Left ventricle myocardium inferior (tissue), 1 donor: ENCODE measurements at regions not wholly inside any gene's neighbourhood (a gene's known extent, or its start where the extent isn't known, plus 50 kb on each side); places are given as distances from the start of the nearest gene placed in this dataset.

ENCODE experiments used
- DNase-seq: peaks from one replicate; pipeline ENCODE4 v3.0.0-alpha.2; 2020
- H3K27ac ChIP-seq: fragments of 200-600 bp; replicated peaks from 2 replicates; pipeline ENCODE4 v1.8.0; 2021
- H3K27me3 ChIP-seq: fragments of 200-600 bp; 2 replicates; pipeline ENCODE4 v1.8.0; 2021; ENCODE audit warnings: low read depth
- H3K36me3 ChIP-seq: fragments of 200-600 bp; 2 replicates; pipeline ENCODE4 v1.8.0; 2021
- H3K4me1 ChIP-seq: fragments of 200-600 bp; 2 replicates; pipeline ENCODE4 v1.8.0; 2021
- H3K4me3 ChIP-seq: fragments of 200-600 bp; 2 replicates; pipeline ENCODE4 v1.8.0; 2021; ENCODE audit warnings: mild to moderate bottlenecking, moderate library complexity
- H3K9me3 ChIP-seq: fragments of 200-600 bp; replicated peaks from 2 replicates; pipeline ENCODE4 v1.8.0; 2021
- intact Hi-C: fragments of 100-400 bp; cut with micrococcal nuclease; formaldehyde crosslinking; loops from one replicate; pipeline ENCODE4 v1.11.0; 2022
- TF ChIP-seq, protein P1 (sequence below): fragments of 200-600 bp; IDR thresholded peaks from 2 replicates; pipeline ENCODE4 v1.8.0; 2021; ENCODE audit warnings: antibody characterized with exemption, mild to moderate bottlenecking, borderline replicate concordance
- donor health status: DM: no; HTN: yes; CAD: no; lungs with severe emphysema.

- Histone ChIP-seq H3K4me1 (no peaks in the 10 kb centered on the region), H3K27ac (no peak overlapping the region), H3K27me3 (no peaks in the 10 kb centered on the region), H3K9me3 (peaks cover 15% of the 10 kb centered on the region), H3K4me3 (no peak overlapping the region), H3K36me3 (no peaks in the 10 kb centered on the region)
- TF ChIP-seq, protein P1, sequence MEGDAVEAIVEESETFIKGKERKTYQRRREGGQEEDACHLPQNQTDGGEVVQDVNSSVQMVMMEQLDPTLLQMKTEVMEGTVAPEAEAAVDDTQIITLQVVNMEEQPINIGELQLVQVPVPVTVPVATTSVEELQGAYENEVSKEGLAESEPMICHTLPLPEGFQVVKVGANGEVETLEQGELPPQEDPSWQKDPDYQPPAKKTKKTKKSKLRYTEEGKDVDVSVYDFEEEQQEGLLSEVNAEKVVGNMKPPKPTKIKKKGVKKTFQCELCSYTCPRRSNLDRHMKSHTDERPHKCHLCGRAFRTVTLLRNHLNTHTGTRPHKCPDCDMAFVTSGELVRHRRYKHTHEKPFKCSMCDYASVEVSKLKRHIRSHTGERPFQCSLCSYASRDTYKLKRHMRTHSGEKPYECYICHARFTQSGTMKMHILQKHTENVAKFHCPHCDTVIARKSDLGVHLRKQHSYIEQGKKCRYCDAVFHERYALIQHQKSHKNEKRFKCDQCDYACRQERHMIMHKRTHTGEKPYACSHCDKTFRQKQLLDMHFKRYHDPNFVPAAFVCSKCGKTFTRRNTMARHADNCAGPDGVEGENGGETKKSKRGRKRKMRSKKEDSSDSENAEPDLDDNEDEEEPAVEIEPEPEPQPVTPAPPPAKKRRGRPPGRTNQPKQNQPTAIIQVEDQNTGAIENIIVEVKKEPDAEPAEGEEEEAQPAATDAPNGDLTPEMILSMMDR, result no peak
- DNase-seq, result no peak
- intact Hi-C loops, result no loop called here
Observed at GRCh38 chr4:32318926-32319325, 1598.8 kb downstream of the PCDH7 start.

- Histone ChIP-seq H3K9me3 (peaks cover 15% of the 10 kb centered on the region), H3K27ac (no peak overlapping the region), H3K4me3 (no peak overlapping the region), H3K4me1 (no peaks in the 10 kb centered on the region), H3K27me3 (no peaks in the 10 kb centered on the region), H3K36me3 (no peaks in the 10 kb centered on the region)
- intact Hi-C loops, result no loop called here
- no peak for DNase-seq
- TF ChIP-seq, protein P1, result no peak
Observed at GRCh38 chr4:32321421-32321820, 1601.3 kb downstream of the PCDH7 start.

- Histone ChIP-seq H3K27ac (no peak overlapping the region), H3K4me1 (no peaks in the 10 kb centered on the region), H3K4me3 (no peak overlapping the region), H3K36me3 (no peaks in the 10 kb centered on the region), H3K27me3 (no peaks in the 10 kb centered on the region), H3K9me3 (no peaks in the 10 kb centered on the region)
- no peak for DNase-seq
- TF ChIP-seq, protein P1, result no peak
- intact Hi-C loops, result no loop called here
Observed at GRCh38 chr4:32334759-32335158, 1614.6 kb downstream of the PCDH7 start.

GRCh38 chr4:32337403-32337802 lies 1617.2 kb downstream of the PCDH7 start:
- DNase-seq, result no peak

GRCh38 chr4:32340591-32340990 lies 1620.4 kb downstream of the PCDH7 start:
- TF ChIP-seq, protein P1, result no peak
- H3K4me3 ChIP-seq, result no peak overlapping the region
- no peaks in the 10 kb centered on the region for H3K9me3 ChIP-seq
- no peak for DNase-seq
- H3K27me3 ChIP-seq, result no peaks in the 10 kb centered on the region
- intact Hi-C loops, result no loop called here
- H3K4me1 ChIP-seq, result no peaks in the 10 kb centered on the region
- H3K36me3 ChIP-seq, result no peaks in the 10 kb centered on the region
- H3K27ac ChIP-seq, result no peak overlapping the region

More at GRCh38 chr4:32337403-32337802, 1617.2 kb downstream of the PCDH7 start:
- H3K4me3 ChIP-seq, result no peak overlapping the region
- TF ChIP-seq, protein P1, result no peak
- no peaks in the 10 kb centered on the region for H3K4me1 ChIP-seq
- intact Hi-C loops, result no loop called here
- no peaks in the 10 kb centered on the region for H3K36me3 ChIP-seq
- H3K27ac ChIP-seq, result no peak overlapping the region
- no peaks in the 10 kb centered on the region for H3K9me3 ChIP-seq
- H3K27me3 ChIP-seq, result no peaks in the 10 kb centered on the region

DNA sequence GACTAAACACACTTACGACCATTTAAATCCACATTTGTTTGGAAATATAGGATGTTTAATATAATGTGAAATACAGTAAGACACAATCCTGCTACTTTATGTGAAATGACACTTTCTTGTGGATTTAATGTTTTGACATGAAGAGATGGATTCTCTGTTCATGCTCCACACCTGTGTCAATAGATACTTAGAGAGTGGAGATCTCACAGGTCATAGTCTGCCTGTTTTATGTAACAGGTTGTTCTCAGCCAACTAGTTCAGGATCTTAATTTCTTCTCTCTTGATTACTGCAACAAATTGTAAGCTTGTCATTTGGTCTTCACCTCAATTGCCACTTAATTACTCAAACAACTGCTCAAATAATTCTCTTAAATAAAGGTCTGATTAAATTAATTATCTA lies 1621.2 kb downstream of the PCDH7 start:
- no peak for DNase-seq
- TF ChIP-seq, protein P1, result no peak
- Histone ChIP-seq H3K4me1 (no peaks in the 10 kb centered on the region), H3K27ac (no peak overlapping the region), H3K27me3 (no peaks in the 10 kb centered on the region), H3K9me3 (no peaks in the 10 kb centered on the region), H3K36me3 (no peaks in the 10 kb centered on the region), H3K4me3 (no peak overlapping the region)
- intact Hi-C loops, result no loop called here
